ENCODE measurements at regions not wholly inside any gene's neighbourhood (a gene's known extent, or its start where the extent isn't known, plus 50 kb on each side); places are given as distances from the start of the nearest gene placed in this dataset.

- no peak for TF ChIP-seq CTCF (IDR thresholded peaks at IDR 0.05; ENCODE audit: borderline replicate concordance, extremely low read depth, insufficient read depth)
- Histone ChIP-seq H3K36me3 (ENCODE audit: control insufficient read depth in 2 of 3, insufficient read depth in 3 of 3, low read length in 3 of 3) (no peaks in the 10 kb centered on the region), H3K4me3 (ENCODE audit: low read length in 3 of 3) (no peak overlapping the region), H3K9me3 (ENCODE audit: control insufficient read depth in 2 of 3, insufficient read depth in 1 of 3, low read length in 3 of 3) (no peaks in the 10 kb centered on the region), H3K4me1 (ENCODE audit: control insufficient read depth in 2 of 3, insufficient read depth in 2 of 3, low read depth in 1 of 3, low read length in 3 of 3) (no peaks in the 10 kb centered on the region), H3K27me3 (ENCODE audit: control insufficient read depth, insufficient read depth, low read length) (no peaks in the 10 kb centered on the region), H3K27ac (ENCODE audit: low read depth in 2 of 2, low read length in 2 of 2) (no peak overlapping the region), H3K9ac (ENCODE audit: low read length in 3 of 3) (no peak overlapping the region)
- DNase-seq: no peak
- intact Hi-C loops (cut with DNase I): no loop called here
- FAIRE-seq: no peak
These were observed 80.4 kb upstream of the MARCHF11 start for GRCh38 chr5:16260000-16260399.

- TF ChIP-seq CTCF (IDR thresholded peaks at IDR 0.05; ENCODE audit: borderline replicate concordance, extremely low read depth, insufficient read depth): no peak
- Histone ChIP-seq H3K4me1 (ENCODE audit: control insufficient read depth in 2 of 3, insufficient read depth in 2 of 3, low read depth in 1 of 3, low read length in 3 of 3) (no peaks in the 10 kb centered on the region), H3K27me3 (ENCODE audit: control insufficient read depth, insufficient read depth, low read length) (no peaks in the 10 kb centered on the region), H3K4me3 (ENCODE audit: low read length in 3 of 3) (no peak overlapping the region), H3K27ac (ENCODE audit: low read depth in 2 of 2, low read length in 2 of 2) (no peak overlapping the region), H3K9me3 (ENCODE audit: control insufficient read depth in 2 of 3, insufficient read depth in 1 of 3, low read length in 3 of 3) (no peaks in the 10 kb centered on the region), H3K9ac (ENCODE audit: low read length in 3 of 3) (no peak overlapping the region), H3K36me3 (ENCODE audit: control insufficient read depth in 2 of 3, insufficient read depth in 3 of 3, low read length in 3 of 3) (no peaks in the 10 kb centered on the region)
- intact Hi-C loops (cut with DNase I): no loop called here
- no peak for FAIRE-seq
- DNase-seq: no peak
These were observed 74.3 kb upstream of the MARCHF11 start for GRCh38 chr5:16253856-16254255.

GRCh38 chr5:16245956-16246355 is 66.4 kb upstream of the MARCHF11 start:
- Histone ChIP-seq H3K27me3 (ENCODE audit: control insufficient read depth, insufficient read depth, low read length) (no peaks in the 10 kb centered on the region), H3K36me3 (ENCODE audit: control insufficient read depth in 2 of 3, insufficient read depth in 3 of 3, low read length in 3 of 3) (no peaks in the 10 kb centered on the region), H3K27ac (ENCODE audit: low read depth in 2 of 2, low read length in 2 of 2) (no peak overlapping the region), H3K9ac (ENCODE audit: low read length in 3 of 3) (no peak overlapping the region), H3K9me3 (ENCODE audit: control insufficient read depth in 2 of 3, insufficient read depth in 1 of 3, low read length in 3 of 3) (no peaks in the 10 kb centered on the region), H3K4me3 (ENCODE audit: low read length in 3 of 3) (no peak overlapping the region), H3K4me1 (ENCODE audit: control insufficient read depth in 2 of 3, insufficient read depth in 2 of 3, low read depth in 1 of 3, low read length in 3 of 3) (no peaks in the 10 kb centered on the region)
- DNase-seq: peak in 2 of 5 donors; percentile 12 to 43
- no peak for FAIRE-seq
- intact Hi-C loops (cut with DNase I): no loop called here
- no peak for TF ChIP-seq CTCF (IDR thresholded peaks at IDR 0.05; ENCODE audit: borderline replicate concordance, extremely low read depth, insufficient read depth)

GRCh38 chr5:16245249-16245648 is 65.7 kb upstream of the MARCHF11 start:
- Histone ChIP-seq H3K4me3 (ENCODE audit: low read length in 3 of 3) (no peak overlapping the region), H3K9ac (ENCODE audit: low read length in 3 of 3) (no peak overlapping the region), H3K36me3 (ENCODE audit: control insufficient read depth in 2 of 3, insufficient read depth in 3 of 3, low read length in 3 of 3) (no peaks in the 10 kb centered on the region), H3K4me1 (ENCODE audit: control insufficient read depth in 2 of 3, insufficient read depth in 2 of 3, low read depth in 1 of 3, low read length in 3 of 3) (no peaks in the 10 kb centered on the region), H3K27me3 (ENCODE audit: control insufficient read depth, insufficient read depth, low read length) (no peaks in the 10 kb centered on the region), H3K9me3 (ENCODE audit: control insufficient read depth in 2 of 3, insufficient read depth in 1 of 3, low read length in 3 of 3) (no peaks in the 10 kb centered on the region), H3K27ac (ENCODE audit: low read depth in 2 of 2, low read length in 2 of 2) (no peak overlapping the region)
- TF ChIP-seq CTCF (IDR thresholded peaks at IDR 0.05; ENCODE audit: borderline replicate concordance, extremely low read depth, insufficient read depth): no peak
- DNase-seq (no peak), FAIRE-seq (no peak)
- intact Hi-C loops (cut with DNase I): no loop called here

Data from kidney (tissue), 13 donors.